OCI-LY7 (cell line): ENCODE measurements at regions not wholly inside any gene's neighbourhood (a gene's known extent, or its start where the extent isn't known, plus 50 kb on each side); places are given as distances from the start of the nearest gene placed in this dataset.

Source experiments
- CTCF ChIP-seq: fragments of 200-600 bp; sonication (generic); conservative IDR thresholded peaks from 2 replicates; pipeline ENCODE4 v1.5.1; 2014; ENCODE audit warnings: mild to moderate bottlenecking, antibody characterized with exemption, low read length, moderate library complexity, mixed read lengths
- EZH2phosphoT487 ChIP-seq: fragments of 200-600 bp; sonication (generic); IDR thresholded peaks from 2 replicates; pipeline ENCODE4 v1.6.1; 2018; ENCODE audit warnings: low read depth, borderline replicate concordance, mild to moderate bottlenecking, mixed run types, antibody characterized with exemption, low read length, moderate library complexity, mixed read lengths

GRCh38 chr4:116358633-116359222 lies 726.6 kb downstream of the TRAM1L1 start:
- TF ChIP-seq EZH2phosphoT487: no peak
- peak; percentile 76 for TF ChIP-seq CTCF
